ENCODE measurements at regions not wholly inside any gene's neighbourhood (a gene's known extent, or its start where the extent isn't known, plus 50 kb on each side); places are given as distances from the start of the nearest gene placed in this dataset.

DNA sequence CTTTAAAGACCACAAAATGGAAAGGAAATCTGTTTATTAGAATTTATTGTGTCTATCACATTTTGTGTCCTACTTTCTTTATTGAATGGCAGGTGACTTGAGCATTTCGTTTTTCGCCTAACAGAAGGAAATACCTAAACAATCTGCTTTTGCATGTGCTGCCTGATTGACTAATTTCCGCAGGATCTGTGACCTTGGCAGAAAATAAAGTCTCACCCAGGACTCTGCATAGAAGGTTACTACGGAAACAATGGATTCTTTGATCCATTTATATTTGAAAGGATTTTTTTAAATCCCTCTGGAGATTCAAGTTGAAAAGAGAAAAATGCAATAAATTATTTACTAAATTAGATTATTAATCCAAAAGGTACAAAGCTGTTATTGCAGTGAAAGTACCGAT lies 61.0 kb upstream of the CAST start:
- Histone ChIP-seq H3K9me3 (ENCODE audit: control insufficient read depth, low read depth, low read length) (no peaks in the 10 kb centered on the region), H3K4me3 (ENCODE audit: control insufficient read depth in 2 of 3, extremely low read depth in 1 of 3, insufficient read depth in 2 of 3, low read depth in 1 of 3, low read length in 3 of 3) (no peak overlapping the region), H3K79me2 (ENCODE audit: control insufficient read depth, insufficient read depth, low read length) (no peaks in the 10 kb centered on the region), H3K9ac (ENCODE audit: control insufficient read depth, extremely low read depth, insufficient read depth, low read length) (no peak overlapping the region), H3K4me1 (ENCODE audit: control insufficient read depth, extremely low read depth, insufficient read depth, low read length) (no peaks in the 10 kb centered on the region), H2AFZ (ENCODE audit: control insufficient read depth, low read length) (no peak overlapping the region), H3K27me3 (ENCODE audit: control insufficient read depth, extremely low read depth, insufficient read depth, low read length) (no peaks in the 10 kb centered on the region), H4K20me1 (ENCODE audit: control insufficient read depth, extremely low read depth, insufficient read depth, low read length) (no peaks in the 10 kb centered on the region), H3K4me2 (ENCODE audit: control insufficient read depth, extremely low read depth, insufficient read depth, low read depth, low read length) (no peak overlapping the region), H3K27ac (ENCODE audit: control insufficient read depth, insufficient read depth, low read length) (no peak overlapping the region), H3K9me1 (ENCODE audit: control insufficient read depth, extremely low read depth, insufficient read depth, low read length) (no peaks in the 10 kb centered on the region), H3K36me3 (ENCODE audit: control insufficient read depth in 2 of 2, extremely low read depth in 1 of 2, insufficient read depth in 2 of 2, low read length in 2 of 2) (peaks cover 0 to 1% of the 10 kb centered on the region in 2 experiments)
- TF ChIP-seq EZH2 (IDR thresholded peaks at IDR 0.05; ENCODE audit: low read length) (no peak), CTCF (optimal IDR thresholded peaks at IDR 0.05 in 1 of 3, IDR thresholded peaks at IDR 0.05 in 1 of 3, conservative IDR thresholded peaks at IDR 0.05 in 1 of 3; ENCODE audit: extremely low read depth in 1 of 3, insufficient read depth in 2 of 3, low read length in 3 of 3) (no peak)
- FAIRE-seq (no peak), DNase-seq (ENCODE audit: low read depth, low spot score) (no peak)
- dilution Hi-C loops (cut with MboI; ENCODE audit: extremely low pct_ligation_motif_present, low sequenced_read_pairs), result no loop called here

DNA sequence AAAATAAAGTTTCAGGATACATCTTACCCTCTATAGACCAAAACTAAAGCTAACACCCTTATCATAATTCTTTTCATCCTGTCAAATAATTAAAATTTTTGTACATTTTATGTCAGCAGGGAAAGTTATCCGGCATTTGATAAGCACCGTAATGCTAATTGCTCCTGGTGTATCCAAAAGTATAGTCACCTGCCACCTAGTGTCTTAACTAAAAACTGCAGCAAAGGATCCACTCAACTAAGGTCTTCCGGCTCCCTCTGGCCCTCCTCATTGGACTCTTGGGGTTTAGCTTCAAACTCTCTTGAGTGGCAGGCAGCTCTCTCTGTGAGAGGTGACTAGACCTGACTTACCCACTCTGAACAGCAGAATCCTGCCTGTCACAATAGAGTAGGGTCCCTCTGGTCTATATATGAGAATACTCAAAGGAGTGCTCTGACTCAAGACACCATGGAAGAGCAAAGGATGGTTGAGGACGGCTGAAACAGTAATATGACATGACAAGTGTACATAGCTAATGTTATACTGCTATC lies 60.4 kb upstream of the CAST start:
- no peaks in the 10 kb centered on the region for H4K20me1 ChIP-seq (ENCODE audit: control insufficient read depth, extremely low read depth, insufficient read depth, low read length)
- no peaks in the 10 kb centered on the region for H3K36me3 ChIP-seq (ENCODE audit: control insufficient read depth in 2 of 2, extremely low read depth in 1 of 2, insufficient read depth in 2 of 2, low read length in 2 of 2)
- H3K4me1 ChIP-seq (ENCODE audit: control insufficient read depth, extremely low read depth, insufficient read depth, low read length), result no peaks in the 10 kb centered on the region
- DNase-seq (ENCODE audit: low read depth, low spot score) (peak; percentile 42), FAIRE-seq (peak; percentile 83)
- H3K9me1 ChIP-seq (ENCODE audit: control insufficient read depth, extremely low read depth, insufficient read depth, low read length), result no peaks in the 10 kb centered on the region
- H3K9me3 ChIP-seq (ENCODE audit: control insufficient read depth, low read depth, low read length), result no peaks in the 10 kb centered on the region
- dilution Hi-C loops (cut with MboI; ENCODE audit: extremely low pct_ligation_motif_present, low sequenced_read_pairs), result no loop called here
- no peaks in the 10 kb centered on the region for H3K79me2 ChIP-seq (ENCODE audit: control insufficient read depth, insufficient read depth, low read length)
- H3K4me3 ChIP-seq (ENCODE audit: control insufficient read depth in 2 of 3, extremely low read depth in 1 of 3, insufficient read depth in 2 of 3, low read depth in 1 of 3, low read length in 3 of 3), result no peak overlapping the region
- H3K4me2 ChIP-seq (ENCODE audit: control insufficient read depth, extremely low read depth, insufficient read depth, low read depth, low read length), result no peak overlapping the region
- H2AFZ ChIP-seq (ENCODE audit: control insufficient read depth, low read length), result no peak overlapping the region
- no peaks in the 10 kb centered on the region for H3K27me3 ChIP-seq (ENCODE audit: control insufficient read depth, extremely low read depth, insufficient read depth, low read length)
- no peak overlapping the region for H3K27ac ChIP-seq (ENCODE audit: control insufficient read depth, insufficient read depth, low read length)
- no peak overlapping the region for H3K9ac ChIP-seq (ENCODE audit: control insufficient read depth, extremely low read depth, insufficient read depth, low read length)
- TF ChIP-seq CTCF (optimal IDR thresholded peaks at IDR 0.05 in 1 of 3, IDR thresholded peaks at IDR 0.05 in 1 of 3, conservative IDR thresholded peaks at IDR 0.05 in 1 of 3; ENCODE audit: extremely low read depth in 1 of 3, insufficient read depth in 2 of 3, low read length in 3 of 3) (peak; percentile 50 to 74 (median 68)), EZH2 (IDR thresholded peaks at IDR 0.05; ENCODE audit: low read length) (no peak)

Data from keratinocyte (primary cell).